NCI-H526 (cell line): ENCODE measurements at regions not wholly inside any gene's neighbourhood (a gene's known extent, or its start where the extent isn't known, plus 50 kb on each side); places are given as distances from the start of the nearest gene placed in this dataset.
"Not testable (repeated sequence)": the region's sequence is repeated elsewhere in the genome, so short reads cannot be mapped to it uniquely, and the experiment has no call there.

Source experiments
- DNase-seq, 2 experiments: peaks; one replicate each; lab custom pipeline; 2025; lab: John Stamatoyannopoulos, UW

DNA sequence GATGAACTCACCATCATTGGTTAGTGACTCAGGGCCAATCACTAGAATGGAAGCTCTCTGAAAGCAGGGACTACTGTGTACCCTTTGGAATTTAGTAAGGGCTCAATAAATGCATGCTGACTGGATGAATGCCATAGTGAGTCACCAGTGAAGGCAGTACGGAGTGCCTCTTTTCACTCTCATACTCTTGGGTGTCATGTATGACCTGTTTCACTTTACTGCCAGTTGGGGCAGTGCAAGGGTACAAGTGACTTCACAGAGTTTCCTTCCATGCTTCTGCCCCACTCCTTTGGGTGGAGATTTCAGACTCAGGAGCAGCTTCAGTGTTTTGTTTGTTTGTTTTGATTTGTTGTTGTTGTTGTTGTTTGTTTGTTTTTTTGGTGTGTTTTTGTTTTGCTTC lies 57.7 kb downstream of the SOX3 start:
- no peak for DNase-seq

DNA sequence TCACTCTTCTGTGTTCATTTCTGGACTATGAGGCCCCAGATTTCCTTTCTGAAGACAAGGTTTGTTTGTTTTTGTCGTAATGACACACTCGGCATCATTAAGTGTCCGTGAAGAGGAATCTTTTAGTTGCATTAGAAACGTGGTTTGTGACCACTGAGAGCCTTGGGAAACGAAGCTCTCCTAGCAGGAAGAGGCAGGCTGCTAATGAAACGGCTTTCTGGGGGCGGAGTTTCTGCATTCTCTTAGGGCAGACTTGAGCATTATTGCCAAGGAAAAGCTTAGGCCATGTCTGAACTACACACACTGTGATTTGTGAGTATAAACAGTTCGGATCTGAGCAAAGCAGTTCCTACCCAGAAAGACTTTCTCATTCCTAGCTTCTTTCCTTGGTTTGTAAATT lies 64.0 kb downstream of the SOX3 start:
- no peak for DNase-seq

DNA sequence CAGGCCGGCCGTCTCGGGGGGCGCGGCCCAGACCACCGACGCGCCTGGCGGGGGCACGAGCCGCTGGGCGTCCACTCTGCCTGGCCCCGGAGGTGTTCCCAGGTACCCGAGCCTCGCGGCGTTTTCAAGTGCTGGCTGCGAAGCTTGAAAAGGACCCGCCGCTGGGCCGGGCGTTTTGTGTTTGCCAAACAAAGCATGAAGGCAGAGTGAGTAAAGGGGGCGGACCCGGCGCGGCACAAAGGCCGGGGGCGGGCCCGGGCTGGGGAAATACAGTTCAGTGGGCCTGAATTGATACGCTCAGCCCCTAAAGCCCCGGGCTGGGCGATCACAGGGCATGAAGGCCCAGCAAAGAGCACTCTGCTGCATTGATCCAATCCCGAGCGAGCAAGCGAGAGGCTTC lies 65.4 kb downstream of the SOX3 start:
- DNase-seq: no peak

DNA sequence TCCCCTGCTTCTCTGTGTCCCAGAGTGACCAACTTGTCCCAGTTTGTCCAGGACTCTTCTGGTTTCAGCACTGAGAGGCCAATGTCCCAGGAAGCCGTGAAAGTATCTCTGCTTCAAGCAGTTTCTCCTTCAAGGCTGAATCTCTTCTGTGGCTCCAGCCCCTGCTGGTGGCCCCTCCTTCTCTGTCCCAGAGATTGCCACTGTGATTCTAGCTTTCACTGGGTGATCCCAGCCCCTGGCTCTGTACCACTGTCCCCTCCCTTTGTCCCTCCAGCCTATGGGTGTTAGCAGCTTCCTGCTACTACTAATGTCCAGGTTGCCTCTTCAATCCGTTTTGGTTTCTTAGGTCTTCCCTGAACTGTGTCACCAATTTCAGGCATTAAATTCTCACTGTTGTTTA lies 70.5 kb downstream of the SOX3 start:
- DNase-seq: no peak

DNA sequence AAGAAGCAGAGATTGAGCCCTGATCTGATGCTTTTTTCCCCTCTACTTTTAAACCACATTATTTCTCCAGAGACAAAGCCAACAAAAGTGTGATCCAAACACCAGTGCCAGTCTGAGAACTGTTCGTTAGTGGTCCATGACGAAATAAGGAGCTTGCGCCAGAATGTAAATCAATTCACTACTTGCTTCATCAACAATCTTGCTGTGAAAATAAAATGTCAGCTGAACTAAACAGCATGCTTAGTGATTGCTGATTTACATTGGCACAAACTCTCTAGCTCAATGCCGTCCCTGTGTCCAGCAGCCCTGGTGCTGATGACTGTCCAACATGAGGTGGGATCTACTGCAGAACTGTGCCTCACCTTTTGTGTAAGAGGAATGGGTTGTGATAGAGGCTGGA lies 71.3 kb downstream of the SOX3 start:
- no peak for DNase-seq

DNA sequence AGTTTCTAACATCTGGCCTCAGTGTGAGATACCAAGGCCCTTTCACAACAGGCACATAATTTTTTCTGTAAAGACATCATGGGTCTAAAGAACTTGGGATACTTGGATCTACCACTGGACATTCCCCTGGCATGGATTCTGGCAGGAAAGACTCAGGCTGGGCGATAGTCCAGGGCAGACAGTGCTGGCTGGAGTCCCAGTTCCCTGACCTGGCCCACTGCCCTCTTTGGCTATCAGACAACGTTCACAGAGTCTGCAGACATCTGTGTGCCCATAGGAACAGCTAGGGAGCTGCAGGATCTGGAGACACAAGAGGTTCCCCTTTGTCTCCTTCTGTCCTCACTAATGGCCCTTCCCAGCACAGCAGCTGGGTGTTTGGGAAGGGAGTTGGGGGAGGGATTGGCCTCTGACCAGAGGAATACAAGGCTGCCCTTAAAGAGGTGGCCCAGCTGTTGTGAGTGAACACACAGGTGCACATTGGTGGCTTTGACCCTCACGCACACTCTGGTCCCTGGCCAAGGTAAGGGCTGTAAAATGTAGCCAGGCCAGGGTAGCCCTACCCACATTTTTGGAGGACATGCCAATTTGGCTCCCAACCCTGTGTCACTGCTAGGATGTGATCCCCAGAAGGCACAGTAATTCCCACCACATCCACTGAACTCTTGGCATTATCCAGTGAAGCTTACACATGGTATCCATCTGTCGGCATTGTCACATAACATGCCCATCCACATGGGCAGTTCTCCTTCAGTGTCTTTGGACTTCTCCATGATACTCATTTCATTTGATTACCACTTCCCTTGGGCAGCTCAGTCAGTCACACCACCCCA lies 72.3 kb downstream of the SOX3 start:
- DNase-seq: no peak

DNA sequence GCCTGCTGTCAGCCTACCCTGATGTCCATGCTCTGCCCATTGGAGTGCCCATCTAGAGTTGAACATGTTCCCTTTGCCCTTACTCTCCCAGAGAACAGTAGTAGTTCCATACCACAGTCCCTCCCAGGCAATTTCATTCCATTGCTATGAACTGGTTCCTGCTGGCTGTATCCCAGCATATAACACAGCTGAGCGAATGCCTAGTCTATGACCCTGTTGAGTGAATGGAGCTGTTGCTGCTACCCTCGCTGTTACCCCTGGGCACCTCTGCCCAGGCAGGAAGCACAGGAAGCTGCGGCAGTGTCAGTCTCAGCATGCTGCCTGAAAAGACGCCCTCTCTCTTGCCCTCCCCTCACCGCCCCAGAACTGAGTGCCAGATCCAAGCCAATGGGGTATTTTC lies 73.3 kb downstream of the SOX3 start:
- DNase-seq: no peak

DNA sequence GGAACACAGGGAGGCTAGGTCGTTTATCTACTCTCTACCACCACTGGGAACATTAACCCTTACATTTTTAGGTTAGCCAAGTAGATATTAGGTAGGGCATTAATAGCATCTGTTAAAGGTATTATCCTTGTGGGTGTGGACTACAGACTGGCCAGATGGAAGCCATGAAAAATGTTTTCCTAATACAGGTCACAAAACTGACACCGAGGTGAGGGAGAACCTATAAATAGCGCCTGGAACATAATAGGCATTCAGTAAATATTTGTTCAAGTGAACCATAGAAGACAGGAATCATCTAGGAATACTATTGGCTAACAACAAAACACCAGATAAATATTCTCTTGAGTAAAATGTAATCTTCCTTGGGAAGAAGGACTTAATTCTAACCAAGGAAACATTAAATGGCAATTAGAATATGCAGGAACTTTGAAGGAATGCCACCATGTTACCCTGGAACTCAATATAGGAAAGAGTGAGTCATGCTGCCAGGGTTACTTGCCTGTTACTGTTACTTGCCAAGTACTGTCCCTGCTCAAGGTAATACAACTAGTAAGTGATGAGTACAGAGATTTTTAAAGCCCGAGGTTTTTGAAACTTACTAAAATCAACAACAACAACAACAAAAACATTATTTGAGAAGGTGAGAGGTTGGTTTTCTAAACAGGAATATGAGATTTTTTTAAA lies 79.0 kb downstream of the SOX3 start:
- DNase-seq: no peak

DNA sequence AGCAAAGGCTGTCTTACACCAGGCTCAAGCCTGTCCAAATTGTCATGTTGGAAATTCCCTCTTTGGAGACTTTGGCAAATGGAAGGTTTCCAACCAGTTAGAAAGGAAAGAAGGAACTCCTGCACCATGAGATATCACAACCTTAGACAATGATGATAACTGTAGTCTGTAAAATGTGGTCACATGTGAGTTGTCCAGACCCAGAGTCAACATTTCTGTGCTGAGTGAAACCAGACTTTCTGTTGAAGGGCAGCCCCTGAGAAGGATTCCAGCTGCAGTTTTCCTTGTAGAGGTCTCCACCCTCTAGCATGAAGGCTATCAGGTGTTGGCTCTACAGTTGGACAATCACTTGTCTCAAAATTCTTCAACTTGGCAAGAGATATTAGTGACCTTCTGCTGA lies 82.4 kb downstream of the SOX3 start:
- no peak for DNase-seq

DNA sequence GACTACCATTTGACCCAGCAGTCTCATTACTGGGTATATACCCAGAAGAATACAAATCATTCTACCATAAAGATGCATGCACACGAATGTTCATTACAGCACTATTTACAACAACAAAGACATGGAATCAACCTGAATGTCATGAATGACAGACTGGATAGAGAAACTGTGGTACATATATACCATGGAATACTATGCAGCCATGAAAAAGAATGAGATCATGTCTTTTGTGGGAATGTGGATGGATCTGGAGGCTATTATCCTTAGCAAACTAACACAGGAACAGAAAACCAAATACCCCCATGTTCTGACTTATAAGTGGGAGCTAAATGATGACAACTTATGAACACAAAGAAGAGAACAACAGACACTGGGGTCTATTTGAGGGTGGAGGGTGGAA lies 102.7 kb downstream of the SOX3 start:
- not testable (repeated sequence) for DNase-seq

DNA sequence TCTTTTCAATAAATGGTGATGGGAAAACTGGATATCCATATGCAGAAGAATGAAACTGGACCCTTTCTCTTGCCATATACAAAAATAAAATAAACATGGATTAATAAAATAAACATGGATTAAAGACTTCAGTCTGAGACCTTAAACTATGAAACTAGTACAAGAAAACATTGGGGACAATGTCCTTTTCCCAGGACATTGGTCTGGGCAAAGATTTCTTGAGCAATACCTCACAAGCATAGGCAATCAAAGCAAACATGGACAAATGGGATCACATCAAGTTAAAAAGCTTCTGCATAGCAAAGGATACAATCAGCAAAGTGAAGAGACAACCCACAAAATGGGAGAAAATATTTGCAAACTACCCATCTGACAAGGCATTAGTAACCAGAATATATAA lies 108.5 kb downstream of the SOX3 start:
- DNase-seq: not testable (repeated sequence)

DNA sequence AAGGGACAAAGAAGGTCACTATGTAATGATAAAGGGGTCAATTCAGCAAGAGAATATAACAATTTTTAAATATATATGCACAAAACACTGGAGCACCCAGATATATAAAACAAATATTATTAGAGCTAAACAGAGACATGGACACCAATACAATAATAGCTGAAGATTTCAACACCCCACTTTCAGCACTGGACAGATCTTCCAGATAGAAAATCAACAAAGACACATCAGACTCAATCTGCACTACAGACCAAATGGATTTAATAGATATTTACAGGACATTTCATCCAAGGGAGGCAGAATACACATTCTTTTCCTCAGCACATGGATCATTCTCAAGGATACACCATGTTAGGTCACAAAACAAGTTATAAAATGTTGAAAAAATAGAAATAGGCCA lies 111.4 kb downstream of the SOX3 start:
- DNase-seq: no peak

DNA sequence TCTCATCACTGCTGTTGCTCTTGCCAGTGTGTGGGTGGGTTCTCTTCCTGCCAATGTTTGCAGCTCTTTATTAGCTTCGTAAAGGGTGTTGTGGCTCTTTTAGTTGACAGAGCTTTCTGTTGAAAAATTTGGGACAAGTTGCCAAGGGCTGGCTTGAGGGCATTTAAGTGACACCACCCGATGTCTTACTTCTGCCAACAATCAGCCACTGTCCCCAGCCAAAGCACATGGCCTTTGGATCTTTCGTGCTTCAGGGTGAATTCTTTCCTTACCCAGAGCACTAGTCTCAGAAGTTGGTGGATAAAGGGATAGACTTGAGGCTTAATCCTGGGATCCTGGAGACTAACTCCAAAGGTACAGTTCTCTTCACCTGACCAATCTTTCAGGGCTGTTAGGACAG lies 113.6 kb downstream of the SOX3 start:
- no peak for DNase-seq

DNA sequence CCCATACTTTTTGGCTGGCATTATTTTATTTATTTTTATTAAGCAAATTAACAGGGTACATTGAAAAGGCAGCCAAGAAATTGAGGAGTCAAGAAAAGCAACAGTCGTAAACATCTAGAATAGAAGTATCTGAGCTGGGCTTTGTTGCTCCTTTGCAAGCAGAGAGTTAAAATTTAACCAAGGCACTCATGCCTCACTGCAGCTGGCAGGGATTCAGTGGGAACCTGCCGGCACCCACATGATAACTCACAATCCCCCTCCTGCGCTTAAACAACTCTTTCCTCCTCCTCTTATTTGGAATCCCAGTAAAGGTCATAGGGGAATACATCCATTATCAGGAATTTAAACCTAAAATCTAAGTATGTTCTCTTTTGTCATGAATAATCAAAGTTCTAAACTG lies 115.5 kb downstream of the SOX3 start:
- DNase-seq: no peak

DNA sequence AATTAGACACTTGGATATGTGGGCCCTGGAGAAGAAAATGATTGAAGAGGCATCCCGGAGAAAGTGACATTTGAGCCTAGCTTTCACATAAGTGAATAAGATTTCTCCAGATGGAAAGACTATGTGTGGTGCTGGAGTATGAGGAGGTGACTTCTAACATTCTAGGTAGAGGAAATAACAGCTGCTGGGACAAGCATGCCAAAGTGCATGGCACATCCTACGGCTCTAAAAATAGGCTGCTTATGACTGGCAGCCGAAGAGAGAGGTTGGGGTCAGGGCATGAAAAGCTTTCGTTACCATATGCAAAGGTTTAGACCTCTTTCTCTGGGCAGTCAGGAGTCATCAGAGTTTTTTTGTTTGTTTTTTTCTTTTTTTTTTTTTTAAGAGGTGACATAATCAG lies 142.0 kb downstream of the SOX3 start:
- no peak for DNase-seq

DNA sequence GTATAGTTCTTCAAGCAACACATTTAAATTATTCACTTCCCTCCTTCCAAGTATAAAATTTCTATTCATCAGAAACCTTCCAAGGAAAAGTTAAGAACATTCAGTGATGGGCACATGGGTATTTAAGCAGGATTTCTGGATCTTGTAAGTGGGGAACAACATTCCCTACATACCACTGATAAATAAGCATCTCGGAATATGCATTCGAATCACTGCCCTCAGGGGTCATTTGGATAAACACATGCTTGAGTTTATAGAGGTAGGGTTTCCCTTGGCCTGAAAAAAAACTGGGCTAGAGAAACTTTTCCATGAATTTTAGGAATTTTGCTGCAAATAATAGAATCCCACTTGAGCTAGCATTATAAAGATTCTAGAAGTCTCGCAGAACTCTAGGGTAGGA lies 143.9 kb downstream of the SOX3 start:
- DNase-seq: no peak

DNA sequence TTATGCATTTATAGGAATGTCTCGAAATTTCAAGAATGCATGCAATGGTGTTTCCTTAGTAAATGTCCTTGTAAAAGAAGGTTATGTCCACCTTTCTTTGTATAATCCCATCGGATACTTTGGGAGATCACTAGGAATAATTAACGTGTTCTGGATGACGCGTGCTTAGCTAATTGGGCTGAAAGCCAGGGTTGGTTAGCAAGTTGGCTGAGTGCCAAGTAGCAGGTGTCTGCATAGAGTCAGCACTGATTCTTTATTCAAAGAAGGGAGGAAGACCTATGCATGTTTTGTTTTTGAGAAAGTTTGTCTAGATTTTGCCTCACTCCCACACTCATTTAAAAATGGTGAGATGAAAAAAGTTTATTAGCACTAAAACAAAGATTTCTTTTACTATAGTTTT lies 144.6 kb downstream of the SOX3 start:
- no peak for DNase-seq

DNA sequence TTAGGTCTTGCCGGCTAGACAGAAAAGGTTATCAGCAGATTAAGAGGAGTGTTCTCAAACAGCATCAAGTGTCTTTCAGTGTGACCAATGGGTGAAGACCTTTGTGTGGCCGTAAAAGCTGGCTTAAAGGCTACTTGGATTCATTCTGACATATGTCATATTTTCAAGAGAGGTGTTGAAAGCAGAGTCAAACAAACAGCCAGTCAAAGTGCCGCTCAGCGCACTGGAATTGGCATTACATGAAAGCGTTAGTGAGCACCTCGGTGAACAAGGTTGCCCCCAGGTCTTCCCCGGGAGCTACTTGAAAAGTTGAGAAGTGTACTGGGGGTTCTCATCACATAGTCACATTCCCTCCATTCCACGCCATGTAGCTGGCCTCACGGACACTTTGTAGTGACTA lies 148.9 kb downstream of the SOX3 start:
- no peak for DNase-seq

DNA sequence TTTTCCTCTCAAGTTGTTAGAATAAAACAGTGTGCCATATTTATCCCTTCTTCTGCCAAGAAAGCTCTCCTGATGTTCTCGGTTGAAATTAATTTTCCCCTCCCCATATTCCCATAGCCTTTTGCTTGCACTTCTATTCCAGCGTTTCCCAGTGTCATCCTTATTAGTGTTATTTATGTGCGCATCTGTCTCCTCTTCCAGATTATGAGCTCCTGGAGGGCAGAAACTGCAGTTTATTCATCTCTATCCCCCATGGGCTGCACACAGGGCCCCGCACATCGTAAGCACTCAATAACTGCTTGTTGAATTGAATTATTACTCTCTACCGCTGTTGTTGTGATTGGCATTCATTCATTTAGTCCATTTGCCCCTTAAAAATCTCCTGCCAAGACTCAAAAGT lies 149.4 kb downstream of the SOX3 start:
- DNase-seq: no peak

DNA sequence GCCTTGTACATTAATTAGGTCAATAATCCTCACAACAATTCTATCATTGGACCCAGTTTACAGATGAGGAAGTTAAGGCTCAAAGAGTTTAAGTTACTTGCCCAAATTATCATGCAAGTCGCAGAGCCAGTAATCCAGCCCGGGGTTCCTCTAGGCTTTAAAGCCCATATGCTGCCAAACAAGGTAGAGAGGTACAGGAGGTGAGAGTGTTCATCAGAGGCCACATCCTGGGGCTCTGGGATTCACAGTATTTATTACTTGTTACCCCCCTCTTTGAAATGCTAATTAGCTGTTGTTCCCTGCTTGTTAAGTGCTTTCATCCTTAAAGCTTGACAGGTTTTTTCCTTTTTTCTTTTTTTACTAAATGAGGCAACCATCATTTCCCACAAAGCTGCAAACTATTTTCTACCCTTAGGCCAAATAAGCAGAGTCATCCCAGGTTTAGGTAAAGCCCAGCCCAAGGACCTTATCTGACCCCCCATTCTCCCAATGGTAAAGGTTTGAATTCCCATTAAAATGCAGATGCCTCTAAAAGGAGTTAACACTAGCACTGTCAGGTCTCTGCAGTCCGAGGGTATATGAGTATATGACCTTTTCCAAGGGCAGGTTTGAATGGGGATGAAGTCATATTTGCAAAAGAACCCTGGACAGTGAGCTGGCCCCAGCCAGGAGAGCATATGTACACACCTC lies 150.3 kb downstream of the SOX3 start:
- DNase-seq: no peak

DNA sequence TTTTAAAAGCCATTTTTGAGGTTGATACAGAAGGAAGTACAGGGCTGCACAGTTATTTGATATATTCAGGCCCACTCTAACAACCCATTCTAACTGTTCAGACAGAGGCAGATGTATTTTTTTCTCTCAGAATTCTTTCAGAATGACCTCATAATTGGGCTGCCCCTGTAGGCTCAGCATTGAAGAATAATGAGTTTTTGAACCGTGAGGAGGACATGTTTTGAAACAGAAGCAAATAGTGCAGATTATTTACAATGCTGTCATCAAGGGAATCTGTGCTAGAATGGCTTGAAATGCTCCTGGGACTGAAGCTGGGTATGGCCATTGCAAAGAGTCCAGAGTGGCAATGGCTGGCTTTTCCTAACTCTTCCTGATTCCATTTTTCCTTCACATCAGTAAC lies 158.1 kb downstream of the SOX3 start:
- no peak for DNase-seq

DNA sequence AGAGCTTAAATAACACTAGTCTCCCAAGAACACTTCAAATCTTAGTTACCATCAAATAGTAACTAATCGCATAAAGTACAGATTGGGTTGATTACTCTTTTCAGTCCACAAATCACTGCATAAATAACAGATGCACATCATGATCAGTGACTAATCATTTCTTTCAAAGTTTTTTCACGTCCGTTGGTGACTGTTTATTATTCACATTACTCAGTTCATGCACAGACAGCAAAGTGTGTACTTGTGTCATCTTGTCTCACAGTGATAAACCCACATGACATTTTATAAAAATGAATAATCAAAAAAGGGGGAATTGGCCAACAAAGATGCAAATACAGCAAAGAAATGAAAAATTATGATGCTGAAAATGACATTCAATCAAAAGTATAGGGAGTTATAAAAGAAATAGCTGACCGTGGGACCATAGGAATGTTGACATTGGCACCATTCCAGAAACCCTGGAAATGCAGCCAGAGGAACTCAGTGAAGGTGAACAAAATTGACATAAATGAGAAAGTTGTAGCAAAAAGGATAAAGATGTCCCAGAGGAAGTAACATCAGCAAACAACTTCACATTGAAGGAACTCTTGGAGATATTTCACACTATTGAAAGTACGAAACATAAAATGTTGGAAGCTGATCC lies 161.5 kb downstream of the SOX3 start:
- no peak for DNase-seq

DNA sequence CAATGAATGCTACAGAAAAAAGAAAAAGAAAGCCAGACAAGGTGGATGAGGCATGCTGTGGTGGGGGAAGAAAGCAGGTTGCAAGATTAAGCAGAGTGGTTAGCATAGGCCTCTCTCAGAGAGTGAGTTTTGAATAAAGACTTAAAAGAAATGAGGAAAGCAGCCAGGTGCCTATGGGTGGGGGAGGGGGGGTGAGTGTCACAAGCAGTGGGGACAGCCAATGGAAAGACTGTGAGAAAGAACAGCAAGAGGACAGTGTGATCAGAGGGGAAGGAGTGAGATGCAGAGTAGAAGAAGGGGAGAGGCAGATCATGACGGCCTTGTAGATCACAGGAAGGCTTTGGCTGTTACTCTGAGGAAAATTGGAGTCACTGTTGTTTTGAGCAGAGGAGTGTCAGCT lies 162.5 kb downstream of the SOX3 start:
- DNase-seq: no peak
